ENCODE measurements at regions not wholly inside any gene's neighbourhood (a gene's known extent, or its start where the extent isn't known, plus 50 kb on each side); places are given as distances from the start of the nearest gene placed in this dataset.

DNA sequence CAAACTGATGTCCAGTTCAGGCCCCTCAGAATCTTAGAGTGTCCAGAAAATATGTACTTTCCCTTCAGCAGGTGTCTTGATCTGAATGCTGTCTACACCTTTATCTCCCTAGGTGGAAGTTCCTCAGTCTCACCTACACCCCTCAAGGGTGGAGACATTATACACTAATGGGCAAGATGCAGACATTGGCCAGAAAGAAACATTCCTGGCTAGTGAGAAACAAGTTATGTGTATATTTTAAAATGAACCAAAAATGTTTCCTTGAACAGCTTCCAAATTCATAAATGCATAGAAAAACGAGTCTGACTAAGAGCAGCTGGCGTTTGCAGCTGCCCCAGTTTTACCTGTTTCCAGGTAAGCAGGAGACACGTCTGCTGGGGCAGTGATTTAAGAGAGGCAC is 140.5 kb upstream of the IRX4 start:
- intact Hi-C loops (cut with DNase I; ENCODE audit: low total_unique reads), result no loop called here
- Histone ChIP-seq H3K4me3 (no peak overlapping the region), H3K4me1 (no peaks in the 10 kb centered on the region), H3K27ac (no peak overlapping the region), H3K36me3 (no peaks in the 10 kb centered on the region), H3K9me3 (no peaks in the 10 kb centered on the region), H3K27me3 (no peaks in the 10 kb centered on the region)
- ATAC-seq (no peak), DNase-seq (no peak)
- TF ChIP-seq POLR2A (IDR thresholded peaks at IDR 0.05), result no peak
- TF ChIP-seq, protein P1, sequence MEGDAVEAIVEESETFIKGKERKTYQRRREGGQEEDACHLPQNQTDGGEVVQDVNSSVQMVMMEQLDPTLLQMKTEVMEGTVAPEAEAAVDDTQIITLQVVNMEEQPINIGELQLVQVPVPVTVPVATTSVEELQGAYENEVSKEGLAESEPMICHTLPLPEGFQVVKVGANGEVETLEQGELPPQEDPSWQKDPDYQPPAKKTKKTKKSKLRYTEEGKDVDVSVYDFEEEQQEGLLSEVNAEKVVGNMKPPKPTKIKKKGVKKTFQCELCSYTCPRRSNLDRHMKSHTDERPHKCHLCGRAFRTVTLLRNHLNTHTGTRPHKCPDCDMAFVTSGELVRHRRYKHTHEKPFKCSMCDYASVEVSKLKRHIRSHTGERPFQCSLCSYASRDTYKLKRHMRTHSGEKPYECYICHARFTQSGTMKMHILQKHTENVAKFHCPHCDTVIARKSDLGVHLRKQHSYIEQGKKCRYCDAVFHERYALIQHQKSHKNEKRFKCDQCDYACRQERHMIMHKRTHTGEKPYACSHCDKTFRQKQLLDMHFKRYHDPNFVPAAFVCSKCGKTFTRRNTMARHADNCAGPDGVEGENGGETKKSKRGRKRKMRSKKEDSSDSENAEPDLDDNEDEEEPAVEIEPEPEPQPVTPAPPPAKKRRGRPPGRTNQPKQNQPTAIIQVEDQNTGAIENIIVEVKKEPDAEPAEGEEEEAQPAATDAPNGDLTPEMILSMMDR (IDR thresholded peaks at IDR 0.05 in 4 of 5, conservative IDR thresholded peaks at IDR 0.05 in 1 of 5), result no peak
- in situ Hi-C loops (cut with MboI; ENCODE audit: low sequenced_read_pairs in 4 of 4), result no loop called here

DNA sequence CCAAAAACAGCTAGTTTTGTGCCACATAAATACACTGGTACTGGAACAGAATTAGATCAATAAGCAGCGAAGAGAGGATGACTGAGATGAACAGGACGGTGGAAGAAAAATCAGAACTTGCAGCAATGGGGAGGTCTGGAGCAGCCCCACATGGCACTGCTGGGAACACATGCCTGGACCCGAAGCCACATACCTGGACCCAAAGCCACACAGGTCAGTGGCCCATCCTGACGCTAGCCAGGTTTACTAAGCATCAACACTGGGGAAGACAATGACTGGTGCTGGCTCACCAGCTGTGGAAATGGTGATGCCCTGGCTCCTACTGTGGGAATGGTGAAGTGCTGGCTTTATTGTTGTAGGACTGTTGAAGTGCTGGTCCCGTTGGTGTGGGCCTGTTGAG is 139.7 kb upstream of the IRX4 start:
- Histone ChIP-seq H3K9me3 (no peaks in the 10 kb centered on the region), H3K4me3 (no peak overlapping the region), H3K27me3 (no peaks in the 10 kb centered on the region), H3K4me1 (no peaks in the 10 kb centered on the region), H3K36me3 (no peaks in the 10 kb centered on the region), H3K27ac (no peak overlapping the region)
- DNase-seq, result no peak
- in situ Hi-C loops (cut with MboI; ENCODE audit: low sequenced_read_pairs in 4 of 4), result no loop called here
- intact Hi-C loops (cut with DNase I; ENCODE audit: low total_unique reads), result no loop called here
- ATAC-seq, result no peak
- TF ChIP-seq POLR2A (IDR thresholded peaks at IDR 0.05), result no peak
- TF ChIP-seq, protein P1 (IDR thresholded peaks at IDR 0.05 in 4 of 5, conservative IDR thresholded peaks at IDR 0.05 in 1 of 5), result no peak

DNA sequence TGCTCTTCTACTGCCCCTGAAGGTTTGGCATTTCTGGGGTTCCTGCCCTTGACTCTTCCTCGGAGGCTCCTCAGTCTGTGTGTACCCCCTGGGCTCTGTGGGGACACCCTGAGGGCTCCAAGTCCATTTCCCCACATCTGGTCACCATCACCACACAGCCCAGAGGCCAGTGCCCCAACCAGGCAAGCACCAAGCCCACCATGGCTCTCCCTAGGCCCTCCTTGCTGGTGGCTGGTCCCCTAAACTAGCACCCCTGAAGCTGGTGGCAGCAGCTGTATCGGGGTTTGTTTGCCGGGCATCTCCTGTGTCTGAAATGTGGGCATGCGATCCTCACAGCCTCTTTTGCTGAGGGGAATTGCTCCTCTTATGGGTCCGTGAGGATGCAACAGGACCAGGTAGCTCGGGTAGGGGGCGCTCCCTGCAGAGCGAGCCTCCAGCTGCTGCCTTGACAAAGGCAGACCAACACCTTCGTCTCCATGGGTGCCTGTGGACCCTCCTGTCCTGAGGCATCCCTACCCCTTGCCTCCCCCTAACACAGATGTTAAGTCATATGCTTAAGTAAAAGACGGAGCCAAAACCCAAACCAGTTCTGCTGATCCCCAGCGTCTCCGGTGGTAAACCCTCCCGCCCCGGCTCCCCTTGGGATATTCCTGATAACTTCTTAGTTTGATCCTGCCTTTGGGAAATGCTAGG is 138.9 kb upstream of the IRX4 start:
- Histone ChIP-seq H3K9me3 (no peaks in the 10 kb centered on the region), H3K27ac (no peak overlapping the region), H3K4me1 (no peaks in the 10 kb centered on the region), H3K27me3 (no peaks in the 10 kb centered on the region), H3K36me3 (no peaks in the 10 kb centered on the region), H3K4me3 (no peak overlapping the region)
- DNase-seq (no peak), ATAC-seq (no peak)
- intact Hi-C loops (cut with DNase I; ENCODE audit: low total_unique reads), result no loop called here
- no peak for TF ChIP-seq POLR2A (IDR thresholded peaks at IDR 0.05)
- TF ChIP-seq, protein P1 (IDR thresholded peaks at IDR 0.05 in 4 of 5, conservative IDR thresholded peaks at IDR 0.05 in 1 of 5), result no peak
- in situ Hi-C loops (cut with MboI; ENCODE audit: low sequenced_read_pairs in 4 of 4), result no loop called here

DNA sequence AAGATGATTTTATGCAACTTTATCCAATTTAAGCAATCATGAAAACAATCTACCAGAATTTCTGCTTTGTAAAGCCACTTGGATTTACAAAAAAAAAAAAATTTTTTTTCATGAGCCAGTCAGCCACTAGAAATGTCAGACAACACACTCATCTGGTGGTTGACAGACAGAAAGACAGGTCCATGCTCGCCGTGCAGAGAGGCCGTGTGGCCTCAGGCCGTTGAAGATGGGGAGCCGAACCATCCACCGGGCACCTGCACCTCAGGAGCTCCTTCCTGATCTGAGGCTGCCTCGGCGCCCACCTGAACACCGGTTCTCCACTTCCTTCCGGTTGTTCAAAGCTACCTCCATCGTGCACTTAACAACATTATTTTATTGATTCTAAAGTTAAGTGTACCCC is 138.0 kb upstream of the IRX4 start:
- Histone ChIP-seq H3K27me3 (no peaks in the 10 kb centered on the region), H3K4me1 (no peaks in the 10 kb centered on the region), H3K9me3 (no peaks in the 10 kb centered on the region), H3K27ac (no peak overlapping the region), H3K4me3 (no peak overlapping the region), H3K36me3 (no peaks in the 10 kb centered on the region)
- ATAC-seq, result no peak
- no peak for TF ChIP-seq POLR2A (IDR thresholded peaks at IDR 0.05)
- TF ChIP-seq, protein P1 (IDR thresholded peaks at IDR 0.05 in 4 of 5, conservative IDR thresholded peaks at IDR 0.05 in 1 of 5), result no peak
- intact Hi-C loops (cut with DNase I; ENCODE audit: low total_unique reads), result no loop called here
- no peak for DNase-seq
- in situ Hi-C loops (cut with MboI; ENCODE audit: low sequenced_read_pairs in 4 of 4), result no loop called here

DNA sequence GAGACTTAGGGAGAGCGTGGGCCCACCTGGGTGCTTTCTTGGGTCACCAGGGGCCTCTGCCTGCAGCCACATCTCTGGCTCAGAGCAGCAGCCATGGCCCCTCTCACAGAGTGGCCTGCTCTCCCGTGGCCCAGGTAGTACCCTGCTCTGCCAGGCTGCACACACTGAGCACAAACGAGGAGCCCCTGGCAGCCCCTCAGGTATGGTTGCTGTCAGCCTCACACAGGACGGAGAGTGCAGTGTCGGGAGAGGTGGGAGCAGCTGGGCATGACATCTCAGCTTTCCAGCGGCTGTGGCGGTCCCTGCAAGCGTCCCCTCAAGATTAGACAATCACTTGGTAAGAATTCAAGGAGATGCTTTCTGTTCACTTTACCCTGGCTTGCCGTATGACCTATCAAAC is 137.0 kb upstream of the IRX4 start:
- intact Hi-C loops (cut with DNase I; ENCODE audit: low total_unique reads) (no loop called here), in situ Hi-C loops (cut with MboI; ENCODE audit: low sequenced_read_pairs in 4 of 4) (no loop called here)
- Histone ChIP-seq H3K27ac (no peak overlapping the region), H3K9me3 (no peaks in the 10 kb centered on the region), H3K36me3 (no peaks in the 10 kb centered on the region), H3K4me1 (no peaks in the 10 kb centered on the region), H3K27me3 (no peaks in the 10 kb centered on the region), H3K4me3 (no peak overlapping the region)
- DNase-seq (no peak), ATAC-seq (no peak)
- TF ChIP-seq POLR2A (IDR thresholded peaks at IDR 0.05), result no peak
- TF ChIP-seq, protein P1 (IDR thresholded peaks at IDR 0.05 in 4 of 5, conservative IDR thresholded peaks at IDR 0.05 in 1 of 5), result no peak
